Suppressor macrophage treated with lipopolysaccharide for 4 hours (primary cell): ENCODE measurements at regions not wholly inside any gene's neighbourhood (a gene's known extent, or its start where the extent isn't known, plus 50 kb on each side); places are given as distances from the start of the nearest gene placed in this dataset.
A peak's percentile ranks its signal among the peaks of the same experiment; 100 is the strongest.
"Not testable (repeated sequence)": the region's sequence is repeated elsewhere in the genome, so short reads cannot be mapped to it uniquely, and the experiment has no call there.

ENCODE experiments used
- DNase-seq: peaks from one replicate; pipeline ENCODE4 v3.0.0-alpha.2; 2020

GRCh38 chr5:165370233-165370632 lies 1864.8 kb downstream of the MAT2B start:
- no peak for DNase-seq

- no peak for DNase-seq
These were observed 1865.4 kb downstream of the MAT2B start for GRCh38 chr5:165370794-165371193.

- DNase-seq, result no peak
These were observed 1869.8 kb downstream of the MAT2B start for GRCh38 chr5:165375201-165375600.

GRCh38 chr5:165393839-165394238 lies 1888.4 kb downstream of the MAT2B start:
- DNase-seq, result peak; percentile 3

- no peak for DNase-seq
These were observed 1892.1 kb downstream of the MAT2B start for GRCh38 chr5:165397516-165397915.

GRCh38 chr5:165400086-165400485 lies 1894.7 kb downstream of the MAT2B start:
- no peak for DNase-seq

- DNase-seq, result no peak
These were observed 1899.5 kb downstream of the MAT2B start for GRCh38 chr5:165404917-165405316.

- peak; percentile 2 for DNase-seq
These were observed 1899.9 kb downstream of the MAT2B start for GRCh38 chr5:165405340-165405739.

- no peak for DNase-seq
These were observed 1901.9 kb downstream of the MAT2B start for GRCh38 chr5:165407352-165407751.

- DNase-seq, result no peak
These were observed 1905.1 kb downstream of the MAT2B start for GRCh38 chr5:165410476-165410875.

GRCh38 chr5:165411532-165411931 lies 1906.1 kb downstream of the MAT2B start:
- not testable (repeated sequence) for DNase-seq

- DNase-seq, result no peak
These were observed 1915.1 kb downstream of the MAT2B start for GRCh38 chr5:165420493-165420892.

GRCh38 chr5:165423697-165424299 lies 1918.4 kb downstream of the MAT2B start:
- no peak for DNase-seq

GRCh38 chr5:165425594-165425993 lies 1920.2 kb downstream of the MAT2B start:
- DNase-seq, result peak; percentile 1

GRCh38 chr5:165448753-165449152 lies 1943.3 kb downstream of the MAT2B start:
- no peak for DNase-seq

GRCh38 chr5:165457859-165458481 lies 1952.6 kb downstream of the MAT2B start:
- DNase-seq, result peak; percentile 28

- no peak for DNase-seq
These were observed 1953.8 kb downstream of the MAT2B start for GRCh38 chr5:165459232-165459631.

GRCh38 chr5:165460911-165461310 lies 1955.5 kb downstream of the MAT2B start:
- no peak for DNase-seq

GRCh38 chr5:165477546-165477945 lies 1972.1 kb downstream of the MAT2B start:
- DNase-seq, result no peak

GRCh38 chr5:165495829-165496380 lies 1990.5 kb downstream of the MAT2B start:
- peak; percentile 10 for DNase-seq

GRCh38 chr5:165497707-165498106 lies 1992.3 kb downstream of the MAT2B start:
- peak; percentile 25 for DNase-seq

GRCh38 chr5:165502893-165503691 lies 1997.7 kb downstream of the MAT2B start:
- no peak for DNase-seq

GRCh38 chr5:165504674-165505073 lies 1999.3 kb downstream of the MAT2B start:
- no peak for DNase-seq

- no peak for DNase-seq
These were observed 2002.9 kb downstream of the MAT2B start for GRCh38 chr5:165508286-165508685.
